Muscle layer of colon (tissue), 2 donors: ENCODE measurements at regions not wholly inside any gene's neighbourhood (a gene's known extent, or its start where the extent isn't known, plus 50 kb on each side); places are given as distances from the start of the nearest gene placed in this dataset.

Experiments
- H3K27ac ChIP-seq: one replicate; pipeline ENCODE4 v1.7.0; 2013; ENCODE audit warnings: low read depth, mild to moderate bottlenecking, low read length, moderate library complexity
- H3K27me3 ChIP-seq, 2 donors: one replicate each; pipeline ENCODE4 v1.7.0; 2013; ENCODE audit warnings: low read length in 2 of 2, mild to moderate bottlenecking in 2 of 2; ENCODE audit not compliant: insufficient read depth in 2 of 2, control insufficient read depth in 1 of 2
- H3K36me3 ChIP-seq: one replicate; pipeline ENCODE4 v1.7.0; 2013; ENCODE audit warnings: mild to moderate bottlenecking, low read length; ENCODE audit not compliant: insufficient read depth
- H3K4me1 ChIP-seq: one replicate; pipeline ENCODE4 v1.7.0; 2013; ENCODE audit warnings: mild to moderate bottlenecking, low read length; ENCODE audit not compliant: insufficient read depth
- H3K4me3 ChIP-seq, 2 donors: one replicate each; pipeline ENCODE4 v1.7.0; 2013; ENCODE audit warnings: low read length in 2 of 2, low read depth in 1 of 2, mild to moderate bottlenecking in 1 of 2, moderate library complexity in 1 of 2
- H3K9ac ChIP-seq: one replicate; pipeline ENCODE4 v1.7.0; 2013; ENCODE audit warnings: low read length
- H3K9me3 ChIP-seq: one replicate; pipeline ENCODE4 v1.7.0; 2013; ENCODE audit warnings: mild to moderate bottlenecking, low read length
- donor health status: abdominal sarcoma.
- donor health status: Adenocarcinoma of cecum.

DNA sequence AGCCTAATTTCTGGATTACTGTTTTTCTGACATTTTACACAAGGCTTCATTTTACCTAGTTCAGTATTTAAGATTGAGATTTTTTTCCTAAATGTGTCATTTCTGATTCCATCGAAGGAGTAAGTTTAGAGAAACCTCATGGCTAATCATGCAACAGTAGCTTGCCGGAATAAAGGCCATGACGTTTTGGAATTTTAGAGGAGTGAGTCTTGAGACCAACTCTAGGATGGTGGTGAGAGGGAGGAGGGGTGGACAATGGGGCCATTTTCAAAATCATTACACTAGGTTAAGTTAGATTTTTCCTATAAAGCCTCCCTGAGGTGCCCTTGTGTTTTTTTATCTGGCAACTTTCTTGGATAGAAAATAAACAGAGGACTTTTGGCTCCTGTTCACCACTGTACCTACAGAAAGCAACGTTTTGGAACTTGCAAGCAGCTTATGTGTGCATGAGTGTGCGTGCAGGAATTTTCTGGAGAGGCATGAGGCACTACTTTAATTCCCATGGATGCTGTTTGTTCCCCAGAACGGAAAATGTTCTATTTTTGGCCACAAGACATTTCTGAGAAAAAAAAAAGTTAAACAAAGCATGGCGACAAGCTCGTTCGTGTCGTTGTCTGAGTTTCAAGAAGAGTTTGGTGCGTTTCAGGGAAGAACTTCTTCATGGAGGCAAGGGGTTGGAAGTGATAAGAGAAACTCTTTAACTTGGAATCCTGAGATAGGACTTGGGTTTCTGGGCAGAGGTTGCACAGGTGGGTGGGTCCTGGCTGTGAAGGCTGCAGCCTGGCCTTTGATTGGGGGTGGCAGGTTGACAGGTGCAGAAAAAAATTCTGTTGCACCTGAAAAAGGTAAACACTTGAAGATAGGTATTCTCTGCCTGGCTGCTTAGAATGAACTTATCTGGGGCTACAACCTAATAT, 178.1 kb downstream of the PTEN start:
- Histone ChIP-seq H3K4me1 (no peaks in the 10 kb centered on the region), H3K4me3 (no peak overlapping the region)

DNA sequence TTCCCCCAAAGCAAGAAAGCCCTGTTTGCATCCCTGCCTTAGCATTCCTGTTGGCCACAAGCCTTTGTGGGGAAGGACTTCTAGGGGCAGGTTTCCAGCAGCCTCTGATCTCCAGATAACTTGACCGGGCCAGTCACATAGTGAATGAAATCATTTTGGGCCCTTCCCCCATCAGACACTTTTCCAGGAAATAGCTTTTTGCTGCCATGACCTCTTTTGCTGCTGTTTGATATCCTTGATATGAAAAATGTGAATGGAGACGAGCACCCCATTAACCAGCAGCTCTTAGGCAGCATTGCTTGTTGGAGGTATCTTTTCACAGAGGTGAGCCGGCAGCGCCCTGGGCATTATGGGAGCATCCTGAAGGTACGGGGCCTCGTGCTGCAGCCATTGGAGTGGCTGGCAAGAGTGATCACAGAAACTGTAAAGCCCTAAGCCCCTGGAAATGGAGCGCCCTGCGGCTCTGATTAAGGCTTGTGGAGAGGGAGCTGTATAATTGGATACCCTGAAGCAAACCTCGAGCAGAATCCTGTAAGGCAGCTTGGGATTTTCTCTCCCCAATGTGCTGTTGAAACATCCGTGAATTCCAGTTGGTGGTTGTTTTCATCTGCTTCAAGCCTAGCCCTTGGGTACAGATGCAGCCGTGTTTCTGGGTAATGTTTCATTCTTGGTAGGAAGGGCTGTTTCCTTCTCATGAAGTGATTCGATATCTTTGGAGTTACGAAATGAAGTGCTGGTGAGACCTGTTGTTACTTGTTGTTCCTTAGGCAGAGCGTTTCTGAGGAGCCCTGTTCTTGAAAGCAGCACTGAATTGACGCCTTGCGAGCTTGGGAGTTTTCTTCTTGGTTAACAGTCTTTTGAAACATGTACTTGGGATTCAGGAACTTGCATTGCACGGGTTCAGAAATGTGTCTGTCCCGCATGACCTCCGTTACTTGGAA, 179.0 kb downstream of the PTEN start:
- Histone ChIP-seq H3K36me3 (no peaks in the 10 kb centered on the region), H3K9me3 (no peaks in the 10 kb centered on the region), H3K9ac (no peak overlapping the region), H3K4me3 (no peak overlapping the region), H3K4me1 (no peaks in the 10 kb centered on the region), H3K27me3 (no peaks in the 10 kb centered on the region), H3K27ac (no peak overlapping the region)

More for the DNA sequence above, 178.1 kb downstream of the PTEN start:
- no peaks in the 10 kb centered on the region for H3K27me3 ChIP-seq
- no peaks in the 10 kb centered on the region for H3K9me3 ChIP-seq
- H3K9ac ChIP-seq = no peak overlapping the region
- H3K36me3 ChIP-seq = no peaks in the 10 kb centered on the region
- no peak overlapping the region for H3K27ac ChIP-seq

- Histone ChIP-seq H3K9ac (no peak overlapping the region), H3K27ac (no peak overlapping the region), H3K36me3 (no peaks in the 10 kb centered on the region), H3K4me1 (no peaks in the 10 kb centered on the region), H3K9me3 (no peaks in the 10 kb centered on the region), H3K4me3 (no peak overlapping the region), H3K27me3 (no peaks in the 10 kb centered on the region)
These were observed 181.7 kb downstream of the PTEN start for GRCh38 chr10:88045096-88045495.

DNA sequence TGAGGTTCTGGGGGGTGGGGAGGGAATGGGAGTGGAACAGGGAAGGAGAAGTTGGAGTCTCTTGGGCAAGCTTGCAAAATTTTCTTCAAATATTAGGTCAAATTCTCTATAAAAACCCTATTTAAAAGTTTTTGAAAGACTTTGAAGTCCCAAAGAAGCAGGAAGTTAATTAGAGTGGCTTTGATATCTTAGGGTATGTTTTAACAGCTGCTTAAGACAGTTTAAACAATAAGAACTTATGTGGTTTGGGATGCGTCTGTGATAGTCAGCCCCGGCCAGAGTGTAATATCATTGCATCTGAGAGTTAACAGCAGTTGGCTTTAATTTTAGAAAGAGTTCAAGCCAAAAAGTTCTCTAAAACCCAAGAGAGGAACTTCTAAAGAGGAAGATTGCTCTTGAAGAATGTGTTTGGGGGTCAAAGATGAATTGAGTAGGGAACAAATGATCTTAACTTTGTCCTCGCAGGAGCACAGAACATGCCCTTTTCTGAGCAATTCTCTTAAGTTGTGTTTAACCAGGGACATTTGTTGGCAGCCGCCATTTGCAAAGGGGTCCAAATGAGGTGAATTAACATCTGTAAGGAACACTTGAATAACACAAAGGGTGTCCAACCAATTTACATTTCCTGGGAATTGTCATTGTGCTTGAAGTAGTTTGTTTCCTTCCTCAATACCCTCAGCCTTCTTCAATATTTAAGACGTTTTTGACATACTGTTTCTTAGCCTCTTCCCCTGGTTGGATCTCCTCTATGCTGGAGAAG, 182.4 kb downstream of the PTEN start:
- Histone ChIP-seq H3K4me3 (no peak overlapping the region), H3K36me3 (no peaks in the 10 kb centered on the region), H3K4me1 (no peaks in the 10 kb centered on the region), H3K27me3 (no peaks in the 10 kb centered on the region), H3K9ac (no peak overlapping the region), H3K27ac (no peak overlapping the region), H3K9me3 (no peaks in the 10 kb centered on the region)

GRCh38 chr10:88047579-88047978, 184.2 kb downstream of the PTEN start:
- Histone ChIP-seq H3K27ac (no peak overlapping the region), H3K4me1 (no peaks in the 10 kb centered on the region), H3K4me3 (no peak overlapping the region), H3K9ac (no peak overlapping the region), H3K27me3 (no peaks in the 10 kb centered on the region), H3K9me3 (no peaks in the 10 kb centered on the region), H3K36me3 (no peaks in the 10 kb centered on the region)

DNA sequence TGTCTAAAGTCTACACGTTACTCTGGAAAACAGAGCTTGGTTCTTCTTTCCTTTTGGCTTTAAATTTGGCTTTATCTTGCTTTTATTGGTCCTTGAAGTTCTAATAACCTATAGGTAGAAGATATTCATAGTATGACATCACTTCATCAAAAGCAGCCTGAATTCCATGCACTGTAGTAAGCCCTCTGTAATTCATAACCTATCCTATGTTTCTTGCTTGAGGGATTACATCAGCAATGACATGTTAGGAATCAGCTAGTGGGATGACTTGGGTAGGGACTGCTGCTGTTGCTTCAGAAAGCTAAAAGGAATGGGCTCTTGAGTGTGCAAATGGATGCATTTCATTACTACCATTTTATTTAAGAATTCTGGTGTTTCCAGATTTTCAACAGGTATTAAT, 184.9 kb downstream of the PTEN start:
- H3K9me3 ChIP-seq = no peaks in the 10 kb centered on the region
- no peak overlapping the region for H3K9ac ChIP-seq
- H3K27ac ChIP-seq = no peak overlapping the region
- H3K4me3 ChIP-seq = no peak overlapping the region
- no peaks in the 10 kb centered on the region for H3K36me3 ChIP-seq
- no peaks in the 10 kb centered on the region for H3K4me1 ChIP-seq
- no peaks in the 10 kb centered on the region for H3K27me3 ChIP-seq

GRCh38 chr10:88049204-88049603, 185.8 kb downstream of the PTEN start:
- Histone ChIP-seq H3K27me3 (no peaks in the 10 kb centered on the region), H3K4me3 (no peak overlapping the region), H3K27ac (no peak overlapping the region), H3K4me1 (no peaks in the 10 kb centered on the region), H3K9ac (no peak overlapping the region), H3K9me3 (no peaks in the 10 kb centered on the region), H3K36me3 (no peaks in the 10 kb centered on the region)

GRCh38 chr10:88057720-88058119, 194.3 kb downstream of the PTEN start:
- Histone ChIP-seq H3K9ac (no peak overlapping the region), H3K4me1 (peaks cover 4% of the 10 kb centered on the region), H3K27ac (no peak overlapping the region)

GRCh38 chr10:88058750-88059149, 195.3 kb downstream of the PTEN start:
- H3K9ac ChIP-seq = no peak overlapping the region
- no peaks in the 10 kb centered on the region for H3K9me3 ChIP-seq
- H3K36me3 ChIP-seq = no peaks in the 10 kb centered on the region
- H3K4me3 ChIP-seq = no peak overlapping the region
- H3K27ac ChIP-seq = no peak overlapping the region
- no peaks in the 10 kb centered on the region for H3K27me3 ChIP-seq
- H3K4me1 ChIP-seq = peaks cover 14% of the 10 kb centered on the region

More at GRCh38 chr10:88057720-88058119, 194.3 kb downstream of the PTEN start:
- Histone ChIP-seq H3K27me3 (no peaks in the 10 kb centered on the region), H3K4me3 (no peak overlapping the region), H3K36me3 (no peaks in the 10 kb centered on the region), H3K9me3 (no peaks in the 10 kb centered on the region)

- H3K36me3 ChIP-seq = no peaks in the 10 kb centered on the region
- no peaks in the 10 kb centered on the region for H3K9me3 ChIP-seq
- H3K4me3 ChIP-seq = no peak overlapping the region
- no peaks in the 10 kb centered on the region for H3K27me3 ChIP-seq
- H3K27ac ChIP-seq = no peak overlapping the region
- H3K4me1 ChIP-seq = peaks cover 14% of the 10 kb centered on the region
- H3K9ac ChIP-seq = no peak overlapping the region
These were observed 195.8 kb downstream of the PTEN start for GRCh38 chr10:88059190-88059589.

GRCh38 chr10:88060762-88061161, 197.3 kb downstream of the PTEN start:
- Histone ChIP-seq H3K4me3 (no peak overlapping the region), H3K9me3 (no peaks in the 10 kb centered on the region), H3K27ac (no peak overlapping the region), H3K9ac (no peak overlapping the region), H3K36me3 (no peaks in the 10 kb centered on the region), H3K4me1 (peaks cover 22% of the 10 kb centered on the region), H3K27me3 (no peaks in the 10 kb centered on the region)
